ENCODE measurements at regions not wholly inside any gene's neighbourhood (a gene's known extent, or its start where the extent isn't known, plus 50 kb on each side); places are given as distances from the start of the nearest gene placed in this dataset.
"Not testable (repeated sequence)": the region's sequence is repeated elsewhere in the genome, so short reads cannot be mapped to it uniquely, and the experiment has no call there.

- no peak for DNase-seq (ENCODE audit: low read depth)
Observed at GRCh38 chr6:115631028-115631427, 429.7 kb downstream of the FRK start.

DNA sequence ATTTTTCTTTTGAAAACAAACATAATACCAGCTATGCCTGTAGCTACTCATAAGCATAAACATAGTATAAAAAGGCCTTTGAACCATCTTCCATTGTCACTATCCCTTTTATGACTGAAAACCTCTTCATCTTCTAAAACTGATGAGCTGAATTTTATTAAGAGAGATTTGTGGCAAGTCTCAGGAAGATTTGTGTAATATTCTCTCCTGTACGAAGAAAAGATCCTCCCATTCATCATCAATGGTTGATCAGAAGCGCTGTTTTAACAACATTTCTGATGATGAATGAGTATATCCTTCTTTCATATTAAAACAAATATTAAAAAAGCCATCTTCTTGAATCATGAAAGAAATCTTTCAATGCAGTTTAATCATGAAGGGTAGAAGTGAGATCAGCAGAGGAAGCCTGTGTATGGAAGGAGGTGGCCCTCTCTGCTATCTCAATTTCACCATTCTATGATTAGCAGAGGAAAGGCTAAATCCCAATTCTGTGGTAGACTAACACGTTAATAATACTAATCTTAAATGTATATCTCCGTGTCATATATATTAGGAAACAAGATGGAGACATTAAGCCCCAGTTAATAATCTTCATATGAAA, 430.2 kb downstream of the FRK start:
- DNase-seq (ENCODE audit: low read depth), result no peak

GRCh38 chr6:115629415-115629814, 431.3 kb downstream of the FRK start:
- no peak for DNase-seq (ENCODE audit: low read depth)

- DNase-seq (ENCODE audit: low read depth), result no peak
Observed at GRCh38 chr6:115618256-115618655, 442.4 kb downstream of the FRK start.

DNA sequence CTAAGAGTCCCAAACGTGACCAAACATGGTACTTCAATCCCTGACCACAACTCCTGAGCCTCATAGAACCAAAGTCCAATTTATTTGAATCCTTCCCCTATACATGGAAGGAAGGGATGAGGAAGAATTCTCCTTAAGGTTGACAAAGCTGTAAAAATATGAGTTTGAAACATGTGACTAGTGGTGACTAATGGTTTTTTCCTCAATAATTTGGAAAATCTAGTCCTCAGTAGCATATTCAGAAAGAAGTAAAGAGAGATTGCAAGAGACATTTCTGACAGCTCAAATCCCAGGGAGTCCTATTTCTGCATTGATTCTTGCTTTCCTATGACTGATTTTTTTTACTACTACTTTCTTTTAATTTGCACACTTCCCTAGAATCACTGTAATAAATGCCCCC, 443.7 kb downstream of the FRK start:
- DNase-seq (ENCODE audit: low read depth), result peak; percentile 12

DNA sequence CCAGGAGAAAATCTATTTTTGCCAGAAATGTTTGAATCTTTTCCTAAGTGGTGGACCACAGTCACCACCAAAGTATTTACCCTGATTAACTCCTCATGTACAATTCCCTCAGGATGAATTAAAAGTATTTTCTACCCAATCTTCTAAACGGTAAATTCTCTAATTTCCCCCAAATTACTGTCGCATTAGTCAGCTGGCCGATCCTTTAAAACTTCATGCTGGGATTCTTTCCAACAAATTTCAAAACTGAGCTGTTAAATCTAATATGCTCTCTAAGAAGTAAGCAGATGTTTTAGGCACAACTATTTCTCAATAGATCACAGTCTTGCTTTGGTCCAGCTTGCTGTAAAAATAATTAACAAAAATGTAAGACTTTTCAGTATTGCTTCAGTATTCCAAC, 447.2 kb downstream of the FRK start:
- DNase-seq (ENCODE audit: low read depth), result peak; percentile 66

DNA sequence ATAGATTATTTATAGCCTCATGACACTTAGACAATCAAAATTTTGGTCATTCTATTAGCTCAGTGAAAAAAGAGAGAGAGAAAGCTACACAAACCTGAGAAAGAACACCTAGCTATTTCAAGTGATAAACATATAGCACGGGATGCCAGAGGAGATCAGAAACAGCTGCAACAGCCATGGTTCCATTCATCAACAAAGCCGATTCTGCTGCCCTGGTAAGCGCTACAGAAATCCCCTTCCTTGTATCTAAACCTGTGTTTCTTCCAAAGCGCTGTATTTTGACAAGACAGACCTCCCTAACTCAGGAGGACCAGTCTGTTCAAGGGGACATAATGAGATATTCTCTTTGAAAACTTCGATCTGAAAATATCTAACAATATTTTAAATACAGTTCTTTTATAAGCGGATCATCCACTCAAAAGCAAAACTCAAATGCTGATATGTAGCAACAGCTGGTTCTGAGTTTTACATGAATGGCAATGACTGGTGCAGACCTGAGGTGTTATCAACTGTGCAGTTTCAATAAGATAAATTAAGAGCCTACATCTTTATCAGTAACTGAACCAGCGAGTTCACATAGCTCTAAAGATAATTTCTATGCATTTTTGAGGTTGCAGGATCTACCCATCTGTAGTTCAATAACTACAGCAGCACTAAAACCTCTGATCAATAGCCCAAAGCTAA, 447.8 kb downstream of the FRK start:
- no peak for DNase-seq (ENCODE audit: low read depth)

- DNase-seq (ENCODE audit: low read depth), result no peak
Observed at GRCh38 chr6:115612216-115612615, 448.5 kb downstream of the FRK start.

DNA sequence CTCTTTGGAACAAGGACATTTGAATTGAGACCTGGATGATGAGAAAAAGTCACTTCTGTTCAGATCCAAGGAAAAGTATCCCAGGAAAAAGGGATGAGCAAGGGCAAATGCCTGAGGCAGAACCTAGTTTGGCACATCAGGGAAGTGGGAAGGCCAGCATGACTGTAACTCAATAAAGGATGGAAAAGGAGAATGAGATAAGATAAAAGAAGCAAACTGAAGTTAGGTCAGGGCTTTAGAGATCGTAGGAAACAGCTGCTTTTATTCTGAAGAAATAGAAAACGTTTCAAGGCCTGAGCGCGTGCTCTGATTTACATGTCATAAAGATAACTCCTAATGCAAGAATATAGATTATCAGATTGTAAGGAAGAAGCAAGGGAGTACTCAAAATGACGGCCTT, 450.0 kb downstream of the FRK start:
- no peak for DNase-seq (ENCODE audit: low read depth)

DNA sequence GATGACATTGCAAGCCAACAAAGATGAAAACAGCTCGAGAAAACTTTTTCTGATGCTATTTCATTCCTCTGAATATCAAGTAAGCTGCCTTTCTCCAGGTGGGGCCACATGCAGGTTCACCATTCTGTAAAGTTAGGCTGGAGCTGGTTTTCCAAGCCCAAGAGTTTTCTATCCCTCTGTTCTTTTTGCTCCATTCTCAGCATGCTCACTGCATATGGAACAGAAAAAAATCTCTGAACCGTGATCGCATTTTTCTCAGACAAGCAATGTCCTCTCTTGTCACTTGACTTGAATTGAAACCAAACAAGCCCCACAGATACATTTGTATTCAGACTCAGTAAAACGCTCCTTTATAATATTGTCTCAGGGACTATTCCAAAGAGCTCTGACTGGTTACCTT, 451.6 kb downstream of the FRK start:
- DNase-seq (ENCODE audit: low read depth), result no peak

DNA sequence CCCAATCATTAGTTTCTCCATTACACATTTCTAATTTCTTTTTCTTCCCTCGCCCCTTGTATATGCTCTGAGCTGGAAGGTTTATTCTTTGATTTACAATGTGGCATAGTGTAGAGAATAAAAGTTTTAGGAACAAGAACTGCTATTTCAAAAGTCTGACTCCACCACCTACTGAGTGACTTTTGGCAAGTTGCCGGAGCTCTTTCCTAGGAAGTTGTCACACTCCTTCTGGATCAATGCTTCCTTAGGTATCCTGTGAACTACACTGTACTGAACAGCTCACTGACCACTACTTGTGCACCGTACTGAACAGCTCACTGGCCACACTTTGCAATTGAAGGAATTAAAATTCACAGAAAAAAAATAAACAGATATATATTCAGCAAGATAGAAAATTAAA, 458.2 kb downstream of the FRK start:
- DNase-seq (ENCODE audit: low read depth), result no peak

DNA sequence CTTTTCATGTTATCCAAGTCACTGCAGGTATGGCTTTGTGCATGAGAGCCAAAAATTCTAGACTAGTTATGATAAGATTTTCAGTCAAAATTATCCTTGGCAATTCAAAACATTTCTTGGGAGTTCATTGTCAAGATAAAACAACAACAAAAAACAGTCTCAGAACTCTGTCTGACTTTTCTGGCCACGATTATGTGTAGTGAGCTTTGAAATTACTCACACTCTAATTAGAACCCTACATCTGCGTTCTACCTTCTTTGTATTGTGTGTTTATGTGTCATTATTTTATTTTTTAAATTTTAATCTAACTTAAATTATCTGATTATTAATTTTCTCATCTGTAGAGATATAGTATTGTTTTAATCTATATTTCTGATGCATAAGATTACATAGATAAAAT, 459.2 kb downstream of the FRK start:
- DNase-seq (ENCODE audit: low read depth), result no peak

DNA sequence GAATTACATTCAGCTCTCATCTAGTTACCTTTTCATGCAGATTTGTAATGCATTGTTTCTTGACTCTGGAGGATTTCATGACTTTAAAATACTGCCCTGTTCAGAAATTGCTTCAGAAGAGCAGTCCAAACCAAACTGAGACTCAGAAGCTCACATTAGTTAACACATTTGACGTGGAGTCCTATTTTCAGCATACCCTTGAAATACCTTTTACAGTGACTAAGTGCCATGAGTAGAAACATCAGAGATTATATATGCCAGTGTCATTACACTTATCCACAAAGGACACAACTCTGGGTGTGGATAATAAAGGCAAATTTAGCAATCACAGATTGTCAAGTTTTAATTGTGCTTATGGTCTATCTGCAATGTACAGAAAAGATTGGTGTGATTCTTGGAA, 459.6 kb downstream of the FRK start:
- no peak for DNase-seq (ENCODE audit: low read depth)

DNA sequence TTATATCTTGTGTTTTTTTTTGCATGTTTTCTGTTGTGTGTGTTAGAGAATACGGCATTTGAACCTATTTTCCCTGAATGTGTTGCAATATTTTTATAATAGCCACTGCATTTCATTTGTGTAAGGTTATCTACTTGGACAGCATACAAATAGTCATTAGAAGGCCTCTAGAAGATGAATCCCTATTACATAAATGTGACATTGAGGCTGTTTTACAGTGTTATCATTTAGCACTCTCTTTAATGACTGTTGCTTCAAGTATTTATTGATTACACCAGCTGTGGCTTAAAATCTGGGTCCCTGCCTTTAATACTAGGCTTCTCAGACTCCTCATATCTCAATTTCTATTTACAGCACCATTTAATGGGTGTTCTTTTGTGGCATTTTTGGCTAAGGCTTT, 465.8 kb downstream of the FRK start:
- DNase-seq (ENCODE audit: low read depth), result no peak

DNA sequence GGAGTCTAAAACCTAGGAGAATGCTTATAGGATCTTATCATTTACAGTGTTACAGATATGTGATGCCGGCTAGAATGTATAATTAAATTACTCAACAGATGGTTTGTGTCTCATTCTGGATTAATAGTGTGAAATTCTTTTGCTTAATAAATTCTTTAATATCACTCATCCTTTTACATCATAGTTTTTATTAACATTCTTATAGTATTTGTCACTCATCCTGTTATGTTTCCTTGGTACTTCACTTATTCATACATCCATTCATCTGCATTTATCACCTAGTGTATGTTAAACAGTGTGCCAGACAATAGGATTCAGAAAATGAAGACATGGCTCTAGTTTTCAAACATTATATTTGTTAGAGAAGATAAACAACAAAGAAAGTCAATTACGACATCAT, 468.7 kb downstream of the FRK start:
- DNase-seq (ENCODE audit: low read depth), result no peak

DNA sequence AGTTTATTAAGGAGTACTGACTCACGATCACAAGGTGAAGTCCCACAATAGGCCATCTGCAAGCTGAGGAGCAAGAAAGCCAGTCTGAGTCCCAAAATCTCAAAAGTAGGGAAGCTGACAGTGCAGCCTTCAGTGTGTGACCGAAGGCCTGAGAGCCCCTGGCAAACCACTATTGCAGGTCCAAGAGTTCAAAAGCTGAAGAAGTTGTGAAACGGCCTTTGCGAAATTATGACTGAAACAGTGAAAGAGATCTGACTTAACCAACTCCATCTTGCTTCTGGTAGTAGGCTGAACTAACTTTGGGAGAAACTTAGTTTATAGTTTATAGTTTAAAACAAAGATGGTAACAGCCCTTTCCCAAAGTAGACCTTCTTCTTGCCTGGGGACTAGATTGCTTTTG, 471.6 kb downstream of the FRK start:
- DNase-seq (ENCODE audit: low read depth), result not testable (repeated sequence)

DNA sequence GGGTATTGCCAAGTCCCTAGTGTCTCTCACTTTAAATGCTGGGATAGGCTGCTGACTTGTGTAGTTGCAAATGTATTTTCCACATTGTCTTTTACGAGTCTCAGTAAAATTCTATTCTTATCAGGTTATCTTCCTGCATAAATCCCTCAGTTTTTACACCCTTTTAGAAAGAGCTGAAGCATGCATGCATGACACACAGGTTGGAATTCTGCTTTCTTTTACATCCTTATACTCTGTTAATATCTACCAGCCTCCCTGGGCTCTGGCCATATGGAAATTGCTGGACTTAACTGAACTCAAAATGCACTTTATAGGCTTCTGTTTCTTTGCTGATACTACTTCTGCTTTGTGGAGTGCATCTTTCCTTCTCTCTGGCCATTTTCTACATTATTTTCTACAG, 477.4 kb downstream of the FRK start:
- no peak for DNase-seq (ENCODE audit: low read depth)

- no peak for DNase-seq (ENCODE audit: low read depth)
Observed at GRCh38 chr6:115582386-115582785, 478.3 kb downstream of the FRK start.

DNA sequence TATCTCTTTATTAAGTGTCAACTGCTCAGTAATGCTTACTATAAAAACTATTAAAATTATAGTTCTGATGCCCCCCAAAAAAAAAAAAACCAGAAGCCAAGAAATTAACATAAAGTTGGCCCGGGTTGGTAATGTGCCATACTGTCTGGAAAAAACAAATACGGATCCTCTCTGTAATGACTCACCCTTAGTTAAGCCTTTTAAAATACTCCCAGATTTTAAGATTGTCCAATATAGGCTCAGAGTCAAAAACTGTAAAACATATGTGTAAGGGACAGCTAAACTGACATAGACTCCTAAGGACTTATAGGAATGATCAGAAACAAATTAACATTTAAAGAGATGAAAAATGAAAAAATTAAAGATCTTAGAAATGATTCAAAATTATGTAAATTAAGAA, 481.1 kb downstream of the FRK start:
- not testable (repeated sequence) for DNase-seq (ENCODE audit: low read depth)

- no peak for DNase-seq (ENCODE audit: low read depth)
Observed at GRCh38 chr6:115577270-115577669, 483.4 kb downstream of the FRK start.

DNA sequence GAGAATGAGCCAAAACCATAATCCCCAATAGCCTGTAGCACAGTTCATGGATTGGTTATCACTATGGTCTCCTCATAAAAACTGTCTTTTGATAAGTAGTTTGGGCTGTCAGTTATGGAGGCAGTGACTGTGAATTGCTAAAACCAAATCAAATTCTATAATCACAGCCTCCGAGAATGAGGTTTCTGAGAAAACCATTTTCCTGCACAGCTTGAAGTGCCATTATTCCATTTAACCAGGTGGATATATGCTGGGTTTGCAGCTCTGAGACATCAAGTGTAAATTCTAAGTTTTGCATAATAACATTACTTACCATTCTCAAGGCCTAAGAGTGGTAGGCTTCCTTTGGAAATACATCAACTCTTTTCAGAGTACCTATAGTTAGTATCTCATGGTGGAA, 485.4 kb downstream of the FRK start:
- no peak for DNase-seq (ENCODE audit: low read depth)

DNA sequence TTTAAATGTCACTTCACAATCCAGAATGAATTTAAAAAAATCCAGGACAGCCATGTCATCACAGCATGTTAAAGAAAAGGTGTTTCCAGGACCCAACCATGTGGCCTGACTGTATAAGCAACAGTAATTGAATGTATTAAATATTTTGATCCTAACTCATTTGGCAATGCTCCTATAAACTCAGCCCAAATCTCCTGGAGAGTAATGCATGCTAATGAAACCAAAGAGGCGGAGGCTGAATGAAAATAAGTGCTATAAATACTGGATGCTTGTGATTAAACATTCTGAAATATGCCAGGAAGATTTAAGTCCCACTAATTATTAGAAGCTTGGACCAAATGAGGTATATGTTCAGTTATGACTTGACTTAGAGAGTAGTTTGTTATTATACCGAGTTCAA, 486.8 kb downstream of the FRK start:
- DNase-seq (ENCODE audit: low read depth), result no peak

DNA sequence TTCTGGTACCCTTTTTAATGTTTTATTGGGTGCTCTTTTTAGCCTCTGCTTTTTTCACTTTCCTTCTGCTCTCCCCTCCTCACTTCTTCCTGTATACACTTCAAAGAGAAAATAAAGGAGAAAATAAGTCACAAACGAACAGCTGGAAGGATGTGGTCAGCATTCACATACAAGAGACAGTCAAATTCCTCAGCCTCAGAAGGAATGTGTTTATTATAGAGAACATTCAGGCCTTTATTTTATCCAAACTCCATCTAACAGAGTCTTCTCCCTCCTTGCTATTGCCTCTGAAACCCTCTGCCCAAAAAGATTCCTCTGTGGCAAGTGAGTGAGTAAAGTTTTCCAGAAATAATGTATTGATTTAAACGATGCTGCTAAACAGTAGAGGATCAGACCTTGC, 490.4 kb downstream of the FRK start:
- DNase-seq (ENCODE audit: low read depth), result no peak

DNA sequence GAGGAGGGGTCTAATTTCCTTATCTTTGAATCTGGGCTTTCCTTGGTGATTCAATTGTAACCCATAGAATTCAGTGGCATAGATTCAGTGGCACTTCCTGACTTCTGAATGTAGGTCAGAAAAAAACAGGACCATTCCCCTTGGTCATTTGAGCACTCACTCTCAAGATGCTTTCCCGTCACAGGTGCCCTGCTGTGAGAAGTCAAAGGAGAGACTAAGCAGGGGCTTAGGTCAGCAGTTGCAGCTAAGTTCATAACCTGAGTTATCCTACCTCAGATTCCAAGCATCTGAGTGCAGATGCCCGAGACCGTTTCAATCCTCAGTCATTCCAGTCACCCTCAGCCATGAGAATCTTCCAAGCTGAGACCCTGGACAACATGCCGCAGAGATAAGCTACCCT, 506.6 kb downstream of the FRK start:
- no peak for DNase-seq (ENCODE audit: low read depth)

All from HS-27A (cell line).